NT2/D1 (cell line): ENCODE measurements at regions not wholly inside any gene's neighbourhood (a gene's known extent, or its start where the extent isn't known, plus 50 kb on each side); places are given as distances from the start of the nearest gene placed in this dataset.

ENCODE experiments used
- SUZ12 ChIP-seq: IDR thresholded peaks from 2 replicates; pipeline ENCODE4 v1.6.1; 2011; ENCODE audit not compliant: insufficient read length, insufficient read depth; ENCODE audit errors: extremely low read depth
- ZNF274 ChIP-seq: IDR thresholded peaks from 2 replicates; pipeline ENCODE4 v1.6.1; 2011; ENCODE audit warnings: mild to moderate bottlenecking, low read depth, low read length

GRCh38 chr14:76583174-76583573, 178.1 kb upstream of the VASH1 start:
- TF ChIP-seq ZNF274 = no peak
- no peak for TF ChIP-seq SUZ12
